ENCODE measurements at regions not wholly inside any gene's neighbourhood (a gene's known extent, or its start where the extent isn't known, plus 50 kb on each side); places are given as distances from the start of the nearest gene placed in this dataset.

DNA sequence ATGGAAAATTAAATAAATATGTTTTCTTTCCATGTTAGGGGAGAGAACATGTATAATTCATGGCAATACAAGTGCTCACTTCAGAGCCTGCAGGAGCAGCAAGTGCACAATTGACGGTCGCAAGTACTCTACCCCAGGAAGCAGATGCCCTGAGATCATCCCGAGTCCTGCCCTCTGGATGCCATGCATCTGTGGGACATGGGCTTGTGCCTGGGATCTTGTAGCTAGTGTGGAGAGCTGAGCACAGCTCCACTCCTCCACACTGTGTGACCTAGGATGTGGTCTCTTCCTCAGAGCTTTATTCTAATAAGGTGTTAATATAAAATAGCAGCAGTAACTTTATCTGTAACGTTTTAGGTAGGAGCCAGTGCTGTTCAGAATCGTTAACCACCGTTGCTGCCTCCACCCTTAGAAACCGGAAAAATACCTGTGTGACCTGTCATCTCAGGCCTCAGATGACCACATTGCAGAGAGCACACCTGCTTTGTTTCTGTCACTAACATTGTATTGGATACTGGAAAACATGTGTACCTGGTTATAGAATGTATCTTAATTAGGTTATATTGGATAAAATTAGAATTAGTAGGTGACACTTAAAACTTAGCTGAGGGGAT lies 105.0 kb upstream of the GOLGA6L6 start:
- Histone ChIP-seq H3K9ac (replicated peaks; ENCODE audit: extremely low read depth, insufficient read depth, low read length) (no peak overlapping the region), H3K4me1 (ENCODE audit: control insufficient read depth, extremely low read depth, insufficient read depth, low read length) (no peaks in the 10 kb centered on the region), H3K27me3 (ENCODE audit: control insufficient read depth in 2 of 2, insufficient read depth in 2 of 2, low read length in 2 of 2) (no peaks in the 10 kb centered on the region), H3K79me2 (ENCODE audit: control insufficient read depth, insufficient read depth, low read length) (no peaks in the 10 kb centered on the region), H4K20me1 (replicated peaks; ENCODE audit: control insufficient read depth, extremely low read depth, insufficient read depth, low read length) (no peaks in the 10 kb centered on the region), H3K36me3 (ENCODE audit: control insufficient read depth in 2 of 2, extremely low read depth in 1 of 2, insufficient read depth in 2 of 2, low read length in 2 of 2) (no peaks in the 10 kb centered on the region), H3K27ac (ENCODE audit: insufficient read depth, low read depth, low read length) (no peak overlapping the region), H2AFZ (ENCODE audit: low read depth, low read length) (no peak overlapping the region), H3K9me1 (replicated peaks; ENCODE audit: control insufficient read depth, extremely low read depth, insufficient read depth, low read length) (no peaks in the 10 kb centered on the region), H3K4me2 (ENCODE audit: insufficient read depth, low read length) (no peak overlapping the region), H3K9me3 (replicated peaks; ENCODE audit: control insufficient read depth, insufficient read depth, low read length) (peaks cover 16% of the 10 kb centered on the region), H3K4me3 (replicated peaks in 1 of 3; ENCODE audit: insufficient read depth in 1 of 3, low read depth in 1 of 3, low read length in 3 of 3) (no peak overlapping the region)
- intact Hi-C loops (cut with micrococcal nuclease), result no loop called here
- BruUV-seq (replicated peaks), result no TSS peak
- DNase-seq (ENCODE audit: low read depth, low spot score), result no peak
- ChIA-PET CTCF (interaction anchor here (1.0 kb wide), 1 partner anchor 24 kb away, joined by 4 read pairs; no protein-coding TSS in a partner anchor), POLR2A (no interaction called here)
- no peak for FAIRE-seq
- TF ChIP-seq JUN (IDR thresholded peaks at IDR 0.05; ENCODE audit: borderline replicate concordance, insufficient read depth, insufficient read length, low read depth) (no peak), GATA2 (IDR thresholded peaks at IDR 0.05; ENCODE audit: insufficient read depth, insufficient read length, low read depth, low read length) (no peak), FOS (IDR thresholded peaks at IDR 0.05; ENCODE audit: borderline replicate concordance, insufficient read depth, low read length) (no peak)
- dilution Hi-C loops (cut with MboI; ENCODE audit: extremely low pct_ligation_motif_present, low sequenced_read_pairs), result no loop called here

DNA sequence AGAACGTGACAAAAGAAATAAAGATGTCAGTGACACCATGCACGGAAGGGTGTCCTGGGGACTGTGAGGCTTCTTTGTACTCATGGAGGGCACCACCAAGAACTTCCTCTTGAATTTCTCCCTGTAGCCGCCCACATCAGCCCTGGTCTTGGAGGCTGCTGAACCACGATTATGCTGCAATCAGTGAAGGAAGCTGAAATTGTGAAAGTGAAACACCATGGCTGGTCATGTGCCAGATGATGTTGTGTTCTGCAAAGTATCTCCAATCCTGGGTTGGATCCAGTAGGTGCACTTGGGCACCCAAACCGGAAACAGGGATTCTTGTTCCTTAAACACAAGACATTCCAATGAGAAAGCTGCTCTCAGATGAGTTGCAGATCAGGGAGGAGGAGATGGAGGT lies 104.4 kb upstream of the GOLGA6L6 start:
- intact Hi-C loops (cut with micrococcal nuclease) (no loop called here), dilution Hi-C loops (cut with MboI; ENCODE audit: extremely low pct_ligation_motif_present, low sequenced_read_pairs) (no loop called here)
- H3K4me1 ChIP-seq (ENCODE audit: control insufficient read depth, extremely low read depth, insufficient read depth, low read length), result no peaks in the 10 kb centered on the region
- H3K9me3 ChIP-seq (replicated peaks; ENCODE audit: control insufficient read depth, insufficient read depth, low read length), result peaks cover 14% of the 10 kb centered on the region
- no TSS peak for BruUV-seq (replicated peaks)
- H2AFZ ChIP-seq (ENCODE audit: low read depth, low read length), result no peak overlapping the region
- CTCF ChIA-PET, result interaction anchor here (1.0 kb wide), 1 partner anchor 24 kb away, joined by 4 read pairs; no protein-coding TSS in a partner anchor
- no peak for TF ChIP-seq FOS (IDR thresholded peaks at IDR 0.05; ENCODE audit: borderline replicate concordance, insufficient read depth, low read length)
- no peak for TF ChIP-seq JUN (IDR thresholded peaks at IDR 0.05; ENCODE audit: borderline replicate concordance, insufficient read depth, insufficient read length, low read depth)
- TF ChIP-seq POLR2A (IDR thresholded peaks at IDR 0.05; ENCODE audit: low read depth, low read length), result no peak
- TF ChIP-seq, protein P1, sequence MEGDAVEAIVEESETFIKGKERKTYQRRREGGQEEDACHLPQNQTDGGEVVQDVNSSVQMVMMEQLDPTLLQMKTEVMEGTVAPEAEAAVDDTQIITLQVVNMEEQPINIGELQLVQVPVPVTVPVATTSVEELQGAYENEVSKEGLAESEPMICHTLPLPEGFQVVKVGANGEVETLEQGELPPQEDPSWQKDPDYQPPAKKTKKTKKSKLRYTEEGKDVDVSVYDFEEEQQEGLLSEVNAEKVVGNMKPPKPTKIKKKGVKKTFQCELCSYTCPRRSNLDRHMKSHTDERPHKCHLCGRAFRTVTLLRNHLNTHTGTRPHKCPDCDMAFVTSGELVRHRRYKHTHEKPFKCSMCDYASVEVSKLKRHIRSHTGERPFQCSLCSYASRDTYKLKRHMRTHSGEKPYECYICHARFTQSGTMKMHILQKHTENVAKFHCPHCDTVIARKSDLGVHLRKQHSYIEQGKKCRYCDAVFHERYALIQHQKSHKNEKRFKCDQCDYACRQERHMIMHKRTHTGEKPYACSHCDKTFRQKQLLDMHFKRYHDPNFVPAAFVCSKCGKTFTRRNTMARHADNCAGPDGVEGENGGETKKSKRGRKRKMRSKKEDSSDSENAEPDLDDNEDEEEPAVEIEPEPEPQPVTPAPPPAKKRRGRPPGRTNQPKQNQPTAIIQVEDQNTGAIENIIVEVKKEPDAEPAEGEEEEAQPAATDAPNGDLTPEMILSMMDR (IDR thresholded peaks at IDR 0.05; ENCODE audit: extremely low read depth in 1 of 2, insufficient read depth in 1 of 2, low read depth in 1 of 2, low read length in 2 of 2), result no peak
- no peak for TF ChIP-seq POLR2AphosphoS5 (IDR thresholded peaks at IDR 0.05; ENCODE audit: insufficient read depth, low read depth, low read length)
- no peak for TF ChIP-seq MYC (IDR thresholded peaks at IDR 0.05; ENCODE audit: low read depth, low read length)
- no peak for TF ChIP-seq GATA2 (IDR thresholded peaks at IDR 0.05; ENCODE audit: insufficient read depth, insufficient read length, low read depth, low read length)
- no peak for TF ChIP-seq EZH2 (IDR thresholded peaks at IDR 0.05; ENCODE audit: borderline replicate concordance, low read depth, low read length, severe bottlenecking)
- TF ChIP-seq, protein P2, sequence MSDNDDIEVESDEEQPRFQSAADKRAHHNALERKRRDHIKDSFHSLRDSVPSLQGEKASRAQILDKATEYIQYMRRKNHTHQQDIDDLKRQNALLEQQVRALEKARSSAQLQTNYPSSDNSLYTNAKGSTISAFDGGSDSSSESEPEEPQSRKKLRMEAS (IDR thresholded peaks at IDR 0.05; ENCODE audit: insufficient read depth, insufficient read length), result no peak
- H3K4me3 ChIP-seq (replicated peaks in 1 of 3; ENCODE audit: insufficient read depth in 1 of 3, low read depth in 1 of 3, low read length in 3 of 3), result no peak overlapping the region
- no peaks in the 10 kb centered on the region for H3K27me3 ChIP-seq (ENCODE audit: control insufficient read depth in 2 of 2, insufficient read depth in 2 of 2, low read length in 2 of 2)
- H3K4me2 ChIP-seq (ENCODE audit: insufficient read depth, low read length), result no peak overlapping the region
- no peak overlapping the region for H3K27ac ChIP-seq (ENCODE audit: insufficient read depth, low read depth, low read length)
- no peaks in the 10 kb centered on the region for H3K9me1 ChIP-seq (replicated peaks; ENCODE audit: control insufficient read depth, extremely low read depth, insufficient read depth, low read length)
- H3K36me3 ChIP-seq (ENCODE audit: control insufficient read depth in 2 of 2, extremely low read depth in 1 of 2, insufficient read depth in 2 of 2, low read length in 2 of 2), result no peaks in the 10 kb centered on the region
- FAIRE-seq (no peak), DNase-seq (ENCODE audit: low read depth, low spot score) (no peak)
- POLR2A ChIA-PET, result no interaction called here
- no peak overlapping the region for H3K9ac ChIP-seq (replicated peaks; ENCODE audit: extremely low read depth, insufficient read depth, low read length)
- no peaks in the 10 kb centered on the region for H3K79me2 ChIP-seq (ENCODE audit: control insufficient read depth, insufficient read depth, low read length)
- no peaks in the 10 kb centered on the region for H4K20me1 ChIP-seq (replicated peaks; ENCODE audit: control insufficient read depth, extremely low read depth, insufficient read depth, low read length)
